Neural cell (in vitro differentiated cells): ENCODE measurements at regions not wholly inside any gene's neighbourhood (a gene's known extent, or its start where the extent isn't known, plus 50 kb on each side); places are given as distances from the start of the nearest gene placed in this dataset.

Experiments
- H2AFZ ChIP-seq: fragments of 200-600, 300-800 bp; sonication (generic), shearing (Covaris generic); 2 replicates; pipeline ENCODE4 v1.6.0; 2014; ENCODE audit warnings: low read depth, mild to moderate bottlenecking, antibody characterized with exemption, low read length, moderate library complexity
- H3F3A ChIP-seq: fragments of 200-600 bp; shearing (Covaris generic); 2 replicates; pipeline ENCODE4 v1.6.1; 2016; ENCODE audit warnings: mild to moderate bottlenecking, moderate library complexity, mixed read lengths, antibody characterized with exemption, low read length; ENCODE audit not compliant: insufficient read depth, poor library complexity, severe bottlenecking
- H3K27ac ChIP-seq: fragments of 200-600, 300-800 bp; sonication (generic), shearing (Covaris generic); 2 replicates; pipeline ENCODE4 v1.5.1; 2014; ENCODE audit warnings: mild to moderate bottlenecking, low read length, moderate library complexity
- H3K27me3 ChIP-seq: fragments of 300-800, 200-600 bp; sonication (generic), shearing (Covaris generic); 2 replicates; pipeline ENCODE4 v1.6.0; 2014; ENCODE audit warnings: mild to moderate bottlenecking, low read depth, low read length, moderate library complexity; ENCODE audit not compliant: insufficient read depth
- H3K36me3 ChIP-seq: fragments of 300-800, 200-600 bp; sonication (generic), shearing (Covaris generic); 2 replicates; pipeline ENCODE4 v1.5.1; 2014; ENCODE audit warnings: mild to moderate bottlenecking, antibody characterized with exemption, low read length, moderate library complexity; ENCODE audit not compliant: insufficient read depth
- H3K4me2 ChIP-seq: fragments of 300-800, 200-600 bp; sonication (generic), shearing (Covaris generic); 2 replicates; pipeline ENCODE4 v1.6.0; 2014; ENCODE audit warnings: mild to moderate bottlenecking, low read length
- H3K4me3 ChIP-seq: fragments of 300-800, 200-600 bp; sonication (generic), shearing (Covaris generic); 2 replicates; pipeline ENCODE4 v1.5.1; 2014; ENCODE audit warnings: mild to moderate bottlenecking, low read length, moderate library complexity
- H3K79me2 ChIP-seq: fragments of 200-600 bp; shearing (Covaris generic); replicated peaks from 2 replicates; pipeline ENCODE4 v1.6.0; 2014; ENCODE audit warnings: mild to moderate bottlenecking, low read length, moderate library complexity; ENCODE audit not compliant: insufficient read depth
- H3K9ac ChIP-seq: fragments of 300-800, 200-600 bp; sonication (generic), shearing (Covaris generic); 2 replicates; pipeline ENCODE4 v1.6.1; 2016; ENCODE audit warnings: mild to moderate bottlenecking, low read length, mixed read lengths
- H3K9me2 ChIP-seq: fragments of 200-600 bp; shearing (Covaris generic); 2 replicates; pipeline ENCODE4 v1.6.1; 2016; ENCODE audit warnings: mild to moderate bottlenecking, low read length, mixed read lengths; ENCODE audit not compliant: insufficient read depth
- H3K9me3 ChIP-seq: fragments of 200-600, 300-800 bp; sonication (generic), shearing (Covaris generic); 2 replicates; pipeline ENCODE4 v1.6.1; 2016; ENCODE audit warnings: mild to moderate bottlenecking, mixed run types, low read length, moderate library complexity, mixed read lengths
- H4K20me1 ChIP-seq: fragments of 200-600 bp; shearing (Covaris generic); 2 replicates; pipeline ENCODE4 v1.6.1; 2016; ENCODE audit warnings: mild to moderate bottlenecking, mixed run types; ENCODE audit not compliant: insufficient read depth
- EP300 ChIP-seq: fragments of 450-650 bp; conservative IDR thresholded peaks from 2 replicates; pipeline ENCODE4 v1.6.1; 2014; ENCODE audit warnings: antibody characterized with exemption, mild to moderate bottlenecking, moderate library complexity; ENCODE audit not compliant: poor library complexity, severe bottlenecking
- EZH2 ChIP-seq: fragments of 200-600, 300-800 bp; shearing (Covaris generic), sonication (generic); IDR thresholded peaks from 2 replicates; pipeline ENCODE4 v1.6.1; 2014; ENCODE audit warnings: antibody characterized with exemption, low read length, borderline replicate concordance, mild to moderate bottlenecking; ENCODE audit not compliant: insufficient read depth, poor library complexity, severe bottlenecking
- MXI1 ChIP-seq: fragments of 450-650 bp; conservative IDR thresholded peaks from 2 replicates; pipeline ENCODE4 v1.6.1; 2014; ENCODE audit warnings: antibody characterized with exemption, mild to moderate bottlenecking; ENCODE audit not compliant: poor library complexity, severe bottlenecking
- POLR2AphosphoS5 ChIP-seq: IDR thresholded peaks from 2 replicates; pipeline ENCODE4 v1.6.1; 2012
- RAD21 ChIP-seq: fragments of 450-650 bp; conservative IDR thresholded peaks from 2 replicates; pipeline ENCODE4 v1.6.1; 2014; ENCODE audit warnings: antibody characterized with exemption, mild to moderate bottlenecking, moderate library complexity
- SMC3 ChIP-seq: fragments of 450-650 bp; conservative IDR thresholded peaks from 2 replicates; pipeline ENCODE4 v1.6.1; 2014; ENCODE audit warnings: antibody characterized with exemption, mild to moderate bottlenecking, moderate library complexity; ENCODE audit not compliant: poor library complexity
- TAF1 ChIP-seq: IDR thresholded peaks from 2 replicates; pipeline ENCODE4 v1.6.1; 2012; ENCODE audit warnings: low read depth
- TF ChIP-seq, protein P1 (sequence below): IDR thresholded peaks from 2 replicates; pipeline ENCODE4 v1.6.1; 2012; ENCODE audit warnings: borderline replicate concordance
- TF ChIP-seq, protein P2 (sequence below): fragments of 450-650 bp; IDR thresholded peaks from 2 replicates; pipeline ENCODE4 v1.5.1; 2014; ENCODE audit warnings: antibody characterized with exemption, mild to moderate bottlenecking, moderate library complexity; ENCODE audit not compliant: poor library complexity, severe bottlenecking

DNA sequence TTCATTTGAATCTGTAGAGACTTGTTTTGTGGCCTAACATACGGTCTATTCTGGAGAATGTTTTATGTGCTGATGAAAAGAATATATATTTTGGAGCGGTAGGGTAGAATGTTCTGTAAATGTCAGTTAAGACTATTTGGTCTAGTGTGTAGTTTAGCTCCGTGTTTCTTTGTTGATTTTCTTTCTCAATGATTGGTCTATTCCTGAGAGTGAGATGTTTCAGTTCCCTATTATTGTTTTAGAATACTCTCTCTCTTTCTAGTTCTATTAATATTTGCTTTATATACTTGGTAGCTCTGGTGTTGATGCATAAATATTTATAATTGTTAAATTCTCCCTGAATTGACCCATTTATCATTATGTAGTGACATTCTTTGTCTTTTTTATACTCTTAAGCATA is 236.5 kb downstream of the GLUD2 start:
- no peak overlapping the region for H2AFZ ChIP-seq
- H3K9me3 ChIP-seq = no peaks in the 10 kb centered on the region

DNA sequence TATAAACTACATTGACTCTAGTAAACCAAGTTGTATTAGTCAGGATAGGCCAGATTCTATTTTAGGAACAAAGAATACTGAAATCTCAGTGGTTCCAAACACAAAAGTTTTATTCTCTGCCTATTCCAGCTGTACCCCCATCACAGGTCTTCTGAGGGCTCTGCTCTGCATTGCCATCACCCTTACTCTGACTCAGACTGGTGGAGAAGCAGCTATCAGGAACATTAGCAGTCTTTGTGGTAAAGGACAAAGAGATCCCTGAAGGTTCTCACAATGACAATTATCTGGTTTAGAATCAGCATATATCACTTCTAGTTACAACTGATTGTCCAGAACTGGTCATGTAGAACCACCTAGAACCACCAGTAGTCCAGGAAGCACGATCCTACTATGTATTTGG is 251.1 kb downstream of the GLUD2 start:
- TF ChIP-seq MXI1 (no peak), RAD21 (no peak), EZH2 (no peak), POLR2AphosphoS5 (no peak), EP300 (no peak), TAF1 (no peak), SMC3 (no peak)
- TF ChIP-seq, protein P1, sequence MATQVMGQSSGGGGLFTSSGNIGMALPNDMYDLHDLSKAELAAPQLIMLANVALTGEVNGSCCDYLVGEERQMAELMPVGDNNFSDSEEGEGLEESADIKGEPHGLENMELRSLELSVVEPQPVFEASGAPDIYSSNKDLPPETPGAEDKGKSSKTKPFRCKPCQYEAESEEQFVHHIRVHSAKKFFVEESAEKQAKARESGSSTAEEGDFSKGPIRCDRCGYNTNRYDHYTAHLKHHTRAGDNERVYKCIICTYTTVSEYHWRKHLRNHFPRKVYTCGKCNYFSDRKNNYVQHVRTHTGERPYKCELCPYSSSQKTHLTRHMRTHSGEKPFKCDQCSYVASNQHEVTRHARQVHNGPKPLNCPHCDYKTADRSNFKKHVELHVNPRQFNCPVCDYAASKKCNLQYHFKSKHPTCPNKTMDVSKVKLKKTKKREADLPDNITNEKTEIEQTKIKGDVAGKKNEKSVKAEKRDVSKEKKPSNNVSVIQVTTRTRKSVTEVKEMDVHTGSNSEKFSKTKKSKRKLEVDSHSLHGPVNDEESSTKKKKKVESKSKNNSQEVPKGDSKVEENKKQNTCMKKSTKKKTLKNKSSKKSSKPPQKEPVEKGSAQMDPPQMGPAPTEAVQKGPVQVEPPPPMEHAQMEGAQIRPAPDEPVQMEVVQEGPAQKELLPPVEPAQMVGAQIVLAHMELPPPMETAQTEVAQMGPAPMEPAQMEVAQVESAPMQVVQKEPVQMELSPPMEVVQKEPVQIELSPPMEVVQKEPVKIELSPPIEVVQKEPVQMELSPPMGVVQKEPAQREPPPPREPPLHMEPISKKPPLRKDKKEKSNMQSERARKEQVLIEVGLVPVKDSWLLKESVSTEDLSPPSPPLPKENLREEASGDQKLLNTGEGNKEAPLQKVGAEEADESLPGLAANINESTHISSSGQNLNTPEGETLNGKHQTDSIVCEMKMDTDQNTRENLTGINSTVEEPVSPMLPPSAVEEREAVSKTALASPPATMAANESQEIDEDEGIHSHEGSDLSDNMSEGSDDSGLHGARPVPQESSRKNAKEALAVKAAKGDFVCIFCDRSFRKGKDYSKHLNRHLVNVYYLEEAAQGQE = no peak
- TF ChIP-seq, protein P2, sequence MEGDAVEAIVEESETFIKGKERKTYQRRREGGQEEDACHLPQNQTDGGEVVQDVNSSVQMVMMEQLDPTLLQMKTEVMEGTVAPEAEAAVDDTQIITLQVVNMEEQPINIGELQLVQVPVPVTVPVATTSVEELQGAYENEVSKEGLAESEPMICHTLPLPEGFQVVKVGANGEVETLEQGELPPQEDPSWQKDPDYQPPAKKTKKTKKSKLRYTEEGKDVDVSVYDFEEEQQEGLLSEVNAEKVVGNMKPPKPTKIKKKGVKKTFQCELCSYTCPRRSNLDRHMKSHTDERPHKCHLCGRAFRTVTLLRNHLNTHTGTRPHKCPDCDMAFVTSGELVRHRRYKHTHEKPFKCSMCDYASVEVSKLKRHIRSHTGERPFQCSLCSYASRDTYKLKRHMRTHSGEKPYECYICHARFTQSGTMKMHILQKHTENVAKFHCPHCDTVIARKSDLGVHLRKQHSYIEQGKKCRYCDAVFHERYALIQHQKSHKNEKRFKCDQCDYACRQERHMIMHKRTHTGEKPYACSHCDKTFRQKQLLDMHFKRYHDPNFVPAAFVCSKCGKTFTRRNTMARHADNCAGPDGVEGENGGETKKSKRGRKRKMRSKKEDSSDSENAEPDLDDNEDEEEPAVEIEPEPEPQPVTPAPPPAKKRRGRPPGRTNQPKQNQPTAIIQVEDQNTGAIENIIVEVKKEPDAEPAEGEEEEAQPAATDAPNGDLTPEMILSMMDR = no peak
- H3K9me3 ChIP-seq = no peaks in the 10 kb centered on the region
- H3K79me2 ChIP-seq = no peaks in the 10 kb centered on the region
- no peaks in the 10 kb centered on the region for H3F3A ChIP-seq
- H3K9ac ChIP-seq = no peak overlapping the region
- H3K4me2 ChIP-seq = no peak overlapping the region
- no peak overlapping the region for H3K27ac ChIP-seq
- H3K4me3 ChIP-seq = no peak overlapping the region
- no peaks in the 10 kb centered on the region for H3K9me2 ChIP-seq
- H4K20me1 ChIP-seq = no peaks in the 10 kb centered on the region
- H2AFZ ChIP-seq = no peak overlapping the region
- no peaks in the 10 kb centered on the region for H3K36me3 ChIP-seq
- no peaks in the 10 kb centered on the region for H3K27me3 ChIP-seq

More for the DNA sequence above, 236.5 kb downstream of the GLUD2 start:
- Histone ChIP-seq H3K79me2 (no peaks in the 10 kb centered on the region), H3K36me3 (no peaks in the 10 kb centered on the region), H4K20me1 (no peaks in the 10 kb centered on the region), H3K4me3 (no peak overlapping the region), H3K27ac (no peak overlapping the region), H3K27me3 (no peaks in the 10 kb centered on the region), H3K9ac (no peak overlapping the region), H3K9me2 (no peaks in the 10 kb centered on the region), H3K4me2 (no peak overlapping the region), H3F3A (no peaks in the 10 kb centered on the region)
- TF ChIP-seq EP300 = no peak
- no peak for TF ChIP-seq SMC3
- TF ChIP-seq RAD21 = no peak
- TF ChIP-seq POLR2AphosphoS5 = no peak
- TF ChIP-seq TAF1 = no peak
- TF ChIP-seq MXI1 = no peak
- no peak for TF ChIP-seq EZH2
- TF ChIP-seq, protein P2 = no peak
- TF ChIP-seq, protein P1 = no peak
